ENCODE measurements at regions not wholly inside any gene's neighbourhood (a gene's known extent, or its start where the extent isn't known, plus 50 kb on each side); places are given as distances from the start of the nearest gene placed in this dataset.

DNA sequence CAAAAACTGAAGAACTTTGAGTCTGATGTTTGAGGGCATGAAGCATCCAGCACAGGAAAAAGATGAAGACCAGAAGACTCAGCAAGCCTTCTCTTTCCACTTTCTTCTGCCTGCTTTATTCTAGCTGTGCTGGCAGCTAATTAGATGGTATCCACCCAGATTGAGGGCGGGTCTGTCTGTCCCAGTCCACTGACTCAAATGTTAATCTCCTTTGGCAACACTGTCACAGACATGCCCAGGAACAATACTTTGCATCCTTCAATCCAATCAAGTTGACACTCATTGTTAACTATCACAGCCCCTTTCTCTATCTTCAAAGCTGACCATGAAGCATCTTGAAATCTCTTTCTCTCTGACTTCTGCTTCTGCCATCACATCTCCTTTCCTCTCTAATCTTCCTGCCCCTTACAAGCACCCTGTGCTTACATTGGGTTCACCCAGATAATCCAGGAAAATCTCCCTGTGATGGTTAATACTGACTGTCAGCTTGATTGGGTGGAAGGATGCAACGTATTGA is 115.9 kb upstream of the CDH13 start:
- H3K4me3 Mint-ChIP-seq: no peak overlapping the region
- TF ChIP-seq, protein P1, sequence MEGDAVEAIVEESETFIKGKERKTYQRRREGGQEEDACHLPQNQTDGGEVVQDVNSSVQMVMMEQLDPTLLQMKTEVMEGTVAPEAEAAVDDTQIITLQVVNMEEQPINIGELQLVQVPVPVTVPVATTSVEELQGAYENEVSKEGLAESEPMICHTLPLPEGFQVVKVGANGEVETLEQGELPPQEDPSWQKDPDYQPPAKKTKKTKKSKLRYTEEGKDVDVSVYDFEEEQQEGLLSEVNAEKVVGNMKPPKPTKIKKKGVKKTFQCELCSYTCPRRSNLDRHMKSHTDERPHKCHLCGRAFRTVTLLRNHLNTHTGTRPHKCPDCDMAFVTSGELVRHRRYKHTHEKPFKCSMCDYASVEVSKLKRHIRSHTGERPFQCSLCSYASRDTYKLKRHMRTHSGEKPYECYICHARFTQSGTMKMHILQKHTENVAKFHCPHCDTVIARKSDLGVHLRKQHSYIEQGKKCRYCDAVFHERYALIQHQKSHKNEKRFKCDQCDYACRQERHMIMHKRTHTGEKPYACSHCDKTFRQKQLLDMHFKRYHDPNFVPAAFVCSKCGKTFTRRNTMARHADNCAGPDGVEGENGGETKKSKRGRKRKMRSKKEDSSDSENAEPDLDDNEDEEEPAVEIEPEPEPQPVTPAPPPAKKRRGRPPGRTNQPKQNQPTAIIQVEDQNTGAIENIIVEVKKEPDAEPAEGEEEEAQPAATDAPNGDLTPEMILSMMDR (conservative IDR thresholded peaks at IDR 0.05): no peak
- H3K27me3 Mint-ChIP-seq: peaks cover 12% of the 10 kb centered on the region
- H3K9me3 Mint-ChIP-seq: no peaks in the 10 kb centered on the region
- H3K36me3 Mint-ChIP-seq: no peaks in the 10 kb centered on the region
- H3K4me1 Mint-ChIP-seq (ENCODE audit: unreplicated experiment): no peaks in the 10 kb centered on the region
- H3K27ac Mint-ChIP-seq: no peak overlapping the region
- DNase-seq (ENCODE audit: extremely low spot score, unreplicated experiment): no peak

DNA sequence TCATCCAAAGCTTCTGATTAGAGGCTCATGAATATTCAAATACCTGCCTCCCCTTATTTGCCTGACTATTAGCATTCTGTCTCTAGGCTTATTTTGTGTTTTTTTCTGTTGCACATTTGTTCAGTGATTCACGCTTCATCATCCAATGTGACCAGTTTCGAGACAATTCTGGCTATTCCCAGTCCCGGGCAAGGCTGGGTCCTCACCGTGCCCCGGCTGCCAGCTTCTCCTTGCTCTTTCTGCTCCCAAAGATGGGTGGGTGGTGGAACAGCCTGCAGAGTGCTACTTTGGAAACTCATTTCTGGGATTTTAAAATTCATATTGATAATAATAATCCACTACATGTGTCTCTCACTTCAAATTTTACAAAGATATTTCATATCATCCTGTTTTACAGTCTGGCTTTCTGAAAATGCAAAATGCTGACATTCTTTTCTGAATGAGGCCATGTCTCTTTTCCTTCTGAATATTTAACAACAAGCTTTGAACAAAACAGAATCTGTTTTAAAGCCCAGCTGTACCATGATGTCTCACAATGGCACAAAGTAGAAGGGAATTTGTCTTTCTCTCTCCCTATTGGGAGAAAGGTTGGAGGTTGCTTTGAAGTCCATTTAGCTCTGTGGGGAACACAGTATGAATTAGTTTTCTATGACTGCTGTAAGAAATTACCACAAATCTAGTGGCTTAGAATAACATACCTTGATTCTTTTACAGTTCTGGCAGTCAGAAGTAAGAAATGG is 116.9 kb upstream of the CDH13 start:
- Mint-ChIP-seq H3K4me3 (no peak overlapping the region), H3K4me1 (ENCODE audit: unreplicated experiment) (no peaks in the 10 kb centered on the region), H3K36me3 (no peaks in the 10 kb centered on the region), H3K9me3 (no peaks in the 10 kb centered on the region), H3K27ac (no peak overlapping the region), H3K27me3 (peaks cover 12% of the 10 kb centered on the region)
- TF ChIP-seq, protein P1 (conservative IDR thresholded peaks at IDR 0.05): no peak
- no peak for DNase-seq (ENCODE audit: extremely low spot score, unreplicated experiment)

DNA sequence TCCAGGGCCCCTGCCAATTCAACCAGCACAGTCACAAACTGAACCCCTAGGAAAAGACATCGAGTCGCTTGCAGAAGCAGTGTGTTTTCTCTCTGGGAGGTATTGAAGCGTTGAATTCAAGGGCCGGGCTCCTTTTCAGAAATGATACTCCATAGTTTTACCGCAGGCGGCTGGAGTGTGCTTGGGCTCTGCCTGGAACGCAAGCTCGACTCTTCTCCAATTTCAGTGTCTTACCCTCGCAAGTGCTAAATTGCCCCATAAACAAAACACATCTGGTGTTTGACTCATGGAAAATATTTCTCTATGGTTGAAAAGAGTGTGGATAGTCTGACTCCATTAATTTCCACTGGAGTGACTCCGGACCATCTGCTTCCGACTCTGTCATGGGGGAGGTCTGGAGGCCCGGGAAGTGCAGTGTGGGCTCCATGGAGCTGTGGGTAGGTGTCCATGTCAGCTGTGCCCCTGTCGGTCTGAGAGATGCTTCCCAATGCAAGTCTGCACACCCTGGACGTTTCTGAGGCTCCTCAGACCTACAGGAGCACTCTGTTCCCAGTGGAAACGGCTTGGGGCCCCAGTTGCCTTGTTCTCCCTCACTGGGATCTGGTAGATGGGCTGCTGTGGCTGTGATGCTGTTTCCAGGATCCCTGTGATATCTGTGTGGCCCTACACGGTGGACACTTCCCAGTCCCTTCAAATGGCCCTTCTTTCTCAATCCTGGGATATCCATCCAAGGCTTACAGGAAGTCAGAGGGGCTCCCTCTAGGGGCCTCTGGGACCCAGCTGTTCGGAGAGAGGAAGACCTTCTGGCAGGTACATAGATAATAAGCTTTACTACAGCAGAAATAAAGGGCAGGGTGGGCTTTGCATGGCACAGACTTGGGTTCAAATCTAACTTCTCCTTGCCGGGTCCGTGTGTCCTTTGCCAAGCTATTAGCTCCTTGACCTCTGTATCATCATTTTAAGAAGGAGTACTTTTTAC is 119.8 kb upstream of the CDH13 start:
- Mint-ChIP-seq H3K27ac (no peak overlapping the region), H3K4me3 (no peak overlapping the region), H3K4me1 (ENCODE audit: unreplicated experiment) (peaks cover 3% of the 10 kb centered on the region), H3K36me3 (no peaks in the 10 kb centered on the region), H3K9me3 (no peaks in the 10 kb centered on the region), H3K27me3 (peaks cover 12% of the 10 kb centered on the region)
- DNase-seq (ENCODE audit: extremely low spot score, unreplicated experiment): no peak
- TF ChIP-seq, protein P1 (conservative IDR thresholded peaks at IDR 0.05): no peak

DNA sequence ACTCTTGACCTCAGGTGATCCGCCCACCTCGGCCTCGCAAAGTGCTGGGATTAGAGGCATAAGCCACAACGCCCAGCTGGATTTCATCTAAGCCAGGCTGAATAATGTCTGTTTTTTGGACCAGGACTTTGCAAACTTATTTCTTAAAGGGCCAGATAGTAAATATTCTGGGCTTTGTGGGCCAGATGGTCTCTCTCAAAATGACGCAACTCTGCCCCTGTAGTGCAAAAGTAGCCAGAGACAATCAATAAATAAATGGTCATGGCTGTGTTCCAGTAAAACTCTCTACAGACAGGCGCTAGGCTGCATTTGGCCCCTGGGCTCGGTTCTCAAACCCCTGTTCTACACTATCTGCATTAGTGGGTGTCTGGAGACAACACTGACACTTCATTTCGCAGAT is 121.9 kb upstream of the CDH13 start:
- Mint-ChIP-seq H3K4me1 (ENCODE audit: unreplicated experiment) (peaks cover 4% of the 10 kb centered on the region), H3K9me3 (no peaks in the 10 kb centered on the region), H3K4me3 (no peak overlapping the region), H3K27me3 (peaks cover 12% of the 10 kb centered on the region), H3K36me3 (no peaks in the 10 kb centered on the region), H3K27ac (no peak overlapping the region)
- no peak for DNase-seq (ENCODE audit: extremely low spot score, unreplicated experiment)
- TF ChIP-seq, protein P1 (conservative IDR thresholded peaks at IDR 0.05): no peak

DNA sequence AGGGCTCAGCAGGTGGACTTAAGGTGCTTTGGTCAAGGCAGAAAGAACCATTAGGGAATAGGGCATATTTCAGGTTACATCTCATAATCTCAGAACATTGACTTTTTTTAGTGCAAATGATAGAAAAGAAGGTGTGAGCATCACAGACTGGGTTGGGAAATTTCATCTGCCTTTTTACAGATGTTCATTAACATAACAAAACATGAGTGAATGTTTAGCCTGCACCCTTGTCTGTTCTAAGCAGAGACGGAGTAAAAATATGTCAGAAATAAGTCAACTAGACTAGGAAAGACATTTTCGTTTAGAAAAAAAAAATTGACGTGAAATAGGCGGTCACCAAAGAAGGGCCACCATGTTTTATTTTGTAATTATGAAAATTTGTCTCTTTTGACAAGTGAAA is 127.5 kb upstream of the CDH13 start:
- H3K27me3 Mint-ChIP-seq: peaks cover 7% of the 10 kb centered on the region
- peaks cover 4% of the 10 kb centered on the region for H3K4me1 Mint-ChIP-seq (ENCODE audit: unreplicated experiment)
- DNase-seq (ENCODE audit: extremely low spot score, unreplicated experiment): no peak
- no peak overlapping the region for H3K4me3 Mint-ChIP-seq
- H3K27ac Mint-ChIP-seq: no peak overlapping the region
- H3K9me3 Mint-ChIP-seq: no peaks in the 10 kb centered on the region
- TF ChIP-seq, protein P1 (conservative IDR thresholded peaks at IDR 0.05): no peak
- H3K36me3 Mint-ChIP-seq: no peaks in the 10 kb centered on the region

Data from type B pancreatic cell (in vitro differentiated cells).